ENCODE measurements at regions not wholly inside any gene's neighbourhood (a gene's known extent, or its start where the extent isn't known, plus 50 kb on each side); places are given as distances from the start of the nearest gene placed in this dataset.

DNA sequence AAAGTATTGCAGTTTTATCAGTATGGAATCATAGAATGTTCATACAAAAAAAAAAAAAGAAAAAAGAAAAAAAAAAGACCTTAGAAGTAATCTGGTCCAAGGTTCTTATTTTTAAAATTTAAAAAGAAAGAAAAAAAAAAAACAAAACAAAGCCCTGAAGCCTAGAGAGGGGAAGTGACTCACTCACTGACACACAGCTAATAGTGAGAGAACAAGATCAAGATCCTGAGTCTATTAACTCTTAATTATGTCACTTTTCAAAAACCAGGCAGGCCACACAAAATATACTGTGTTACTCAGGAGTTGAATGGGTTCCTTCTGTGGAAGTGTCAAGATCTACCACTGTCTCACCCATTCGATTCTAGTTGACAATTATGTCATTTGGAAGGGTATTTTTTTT is 433.9 kb upstream of the DAB1 start:
- TF ChIP-seq, protein P1, sequence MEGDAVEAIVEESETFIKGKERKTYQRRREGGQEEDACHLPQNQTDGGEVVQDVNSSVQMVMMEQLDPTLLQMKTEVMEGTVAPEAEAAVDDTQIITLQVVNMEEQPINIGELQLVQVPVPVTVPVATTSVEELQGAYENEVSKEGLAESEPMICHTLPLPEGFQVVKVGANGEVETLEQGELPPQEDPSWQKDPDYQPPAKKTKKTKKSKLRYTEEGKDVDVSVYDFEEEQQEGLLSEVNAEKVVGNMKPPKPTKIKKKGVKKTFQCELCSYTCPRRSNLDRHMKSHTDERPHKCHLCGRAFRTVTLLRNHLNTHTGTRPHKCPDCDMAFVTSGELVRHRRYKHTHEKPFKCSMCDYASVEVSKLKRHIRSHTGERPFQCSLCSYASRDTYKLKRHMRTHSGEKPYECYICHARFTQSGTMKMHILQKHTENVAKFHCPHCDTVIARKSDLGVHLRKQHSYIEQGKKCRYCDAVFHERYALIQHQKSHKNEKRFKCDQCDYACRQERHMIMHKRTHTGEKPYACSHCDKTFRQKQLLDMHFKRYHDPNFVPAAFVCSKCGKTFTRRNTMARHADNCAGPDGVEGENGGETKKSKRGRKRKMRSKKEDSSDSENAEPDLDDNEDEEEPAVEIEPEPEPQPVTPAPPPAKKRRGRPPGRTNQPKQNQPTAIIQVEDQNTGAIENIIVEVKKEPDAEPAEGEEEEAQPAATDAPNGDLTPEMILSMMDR (IDR thresholded peaks at IDR 0.05) = no peak
- no peak for TF ChIP-seq POLR2A (IDR thresholded peaks at IDR 0.05)
